ENCODE measurements at regions not wholly inside any gene's neighbourhood (a gene's known extent, or its start where the extent isn't known, plus 50 kb on each side); places are given as distances from the start of the nearest gene placed in this dataset.

DNA sequence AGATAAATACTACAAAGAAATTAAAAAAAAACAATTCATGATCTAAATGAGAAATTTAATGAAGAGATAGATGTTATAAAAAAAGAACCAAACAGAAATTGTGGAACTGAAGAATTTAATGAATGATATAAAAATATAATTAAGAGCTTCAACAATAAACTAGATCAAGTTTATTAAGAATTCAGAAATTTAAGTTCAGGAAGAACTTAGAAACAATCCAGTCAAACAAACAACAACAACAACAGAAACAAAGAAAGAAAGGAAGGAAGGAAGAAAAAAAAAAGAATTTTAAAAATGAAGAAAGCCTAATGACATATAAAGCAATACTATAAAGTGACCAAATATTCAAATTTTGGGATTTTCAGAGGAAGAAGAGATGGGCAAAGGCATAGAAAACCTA is 157.3 kb upstream of the FOXN2 start:
- Mint-ChIP-seq H3K27ac (no peak overlapping the region), H3K4me3 (no peak overlapping the region), H3K4me1 (ENCODE audit: low read depth) (no peaks in the 10 kb centered on the region), H3K9me3 (peaks cover 34% of the 10 kb centered on the region), H3K36me3 (ENCODE audit: low read depth) (no peaks in the 10 kb centered on the region), H3K27me3 (ENCODE audit: low read depth) (peaks cover 10% of the 10 kb centered on the region)

DNA sequence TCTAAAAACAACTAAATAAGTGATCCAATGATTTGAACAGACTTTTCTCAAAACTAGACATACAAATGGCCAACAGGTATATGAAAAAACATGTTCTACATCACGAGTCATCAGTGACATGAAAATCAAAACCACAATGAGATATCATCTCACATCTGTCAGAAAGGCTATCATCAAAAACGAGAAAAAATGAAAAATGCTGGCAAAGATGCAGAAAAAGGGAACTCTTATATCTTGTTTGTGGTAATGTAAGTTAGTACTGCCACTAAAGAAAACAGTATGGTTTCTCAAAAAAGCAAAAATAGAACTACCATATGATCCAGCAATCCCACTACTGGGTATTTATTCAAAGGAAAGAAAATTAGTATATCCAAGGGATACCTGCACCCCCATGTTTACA is 152.9 kb upstream of the FOXN2 start:
- no peak overlapping the region for H3K27ac Mint-ChIP-seq
- no peaks in the 10 kb centered on the region for H3K4me1 Mint-ChIP-seq (ENCODE audit: low read depth)
- H3K4me3 Mint-ChIP-seq: no peak overlapping the region
- H3K9me3 Mint-ChIP-seq: peaks cover 29% of the 10 kb centered on the region
- no peaks in the 10 kb centered on the region for H3K36me3 Mint-ChIP-seq (ENCODE audit: low read depth)
- peaks cover 10% of the 10 kb centered on the region for H3K27me3 Mint-ChIP-seq (ENCODE audit: low read depth)

DNA sequence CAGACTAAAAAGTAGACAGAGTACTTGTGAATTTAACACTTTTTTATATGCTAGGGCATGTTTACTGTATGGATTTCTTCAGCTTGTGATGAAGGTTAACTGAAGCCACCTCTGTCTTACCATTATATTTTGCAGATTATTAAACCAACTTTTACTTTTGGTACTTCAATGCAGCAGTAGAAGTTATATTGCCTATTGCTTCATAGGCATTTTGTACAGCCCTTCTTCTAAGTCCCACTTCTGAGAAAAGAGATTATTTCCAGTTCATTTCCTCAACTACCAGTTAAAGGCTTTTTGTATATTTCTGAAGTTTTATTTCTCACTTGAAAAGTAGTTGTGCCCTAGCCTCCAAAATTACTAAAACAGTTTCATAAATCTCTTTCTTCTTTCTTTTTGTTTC is 151.7 kb upstream of the FOXN2 start:
- H3K36me3 Mint-ChIP-seq (ENCODE audit: low read depth): no peaks in the 10 kb centered on the region
- no peak overlapping the region for H3K27ac Mint-ChIP-seq
- H3K4me1 Mint-ChIP-seq (ENCODE audit: low read depth): no peaks in the 10 kb centered on the region
- H3K4me3 Mint-ChIP-seq: no peak overlapping the region
- peaks cover 27% of the 10 kb centered on the region for H3K9me3 Mint-ChIP-seq
- H3K27me3 Mint-ChIP-seq (ENCODE audit: low read depth): peaks cover 10% of the 10 kb centered on the region

DNA sequence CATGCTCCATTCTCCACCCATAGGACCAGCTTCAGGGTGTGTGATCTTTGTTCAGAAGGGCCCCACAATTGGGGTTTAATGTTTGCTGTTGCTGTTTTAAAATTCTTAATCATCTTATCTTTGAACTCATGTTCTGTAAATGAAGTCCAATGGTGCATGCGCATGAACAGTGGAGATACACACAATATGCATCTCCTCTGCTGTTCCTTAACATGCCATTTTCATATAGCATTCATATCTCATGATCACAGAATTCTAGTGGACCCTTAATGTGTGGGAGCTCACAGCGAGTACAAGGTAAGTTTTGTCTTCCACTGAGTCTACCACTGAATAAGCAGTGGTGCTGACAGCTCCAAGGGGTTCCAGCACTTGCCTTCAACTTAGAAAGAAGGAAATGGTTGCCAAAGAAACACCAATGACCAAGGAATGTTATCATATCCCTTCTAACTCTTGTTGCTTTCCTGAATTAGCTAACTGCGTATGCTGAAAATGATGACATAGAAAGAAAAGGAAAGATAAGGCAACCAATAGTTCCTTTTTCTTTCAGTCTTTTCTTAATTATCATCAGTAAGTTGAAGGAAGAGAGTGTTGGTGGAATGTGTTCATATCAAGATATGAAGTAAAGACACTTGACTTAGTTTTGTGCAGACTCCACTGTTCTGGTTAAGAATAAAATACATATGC is 149.3 kb upstream of the FOXN2 start:
- peaks cover 3% of the 10 kb centered on the region for H3K27me3 Mint-ChIP-seq (ENCODE audit: low read depth)
- no peaks in the 10 kb centered on the region for H3K4me1 Mint-ChIP-seq (ENCODE audit: low read depth)
- H3K9me3 Mint-ChIP-seq: peaks cover 11% of the 10 kb centered on the region

DNA sequence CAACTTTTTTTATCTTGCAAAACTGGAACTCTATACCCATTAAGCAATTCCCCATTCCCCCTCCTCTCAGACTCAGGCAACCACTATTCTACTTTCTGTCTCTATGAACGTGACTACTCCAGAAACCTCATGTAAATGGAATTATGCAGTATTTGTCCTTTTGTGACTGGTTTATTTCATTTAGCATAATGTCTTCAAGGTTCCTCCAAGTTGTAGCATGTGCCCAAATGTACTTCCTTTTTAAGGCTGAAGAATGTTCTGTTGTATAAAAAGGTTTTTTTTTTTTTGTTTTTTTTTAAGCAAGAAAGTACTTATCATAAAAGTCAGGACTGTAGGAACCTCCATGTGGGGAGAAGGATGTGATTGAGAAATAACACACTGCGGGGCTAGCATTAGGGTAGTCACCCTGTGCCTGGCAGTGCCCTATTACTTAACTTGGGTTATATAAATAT is 145.3 kb upstream of the FOXN2 start:
- Mint-ChIP-seq H3K4me3 (no peak overlapping the region), H3K27me3 (ENCODE audit: low read depth) (peaks cover 2% of the 10 kb centered on the region), H3K4me1 (ENCODE audit: low read depth) (no peaks in the 10 kb centered on the region), H3K9me3 (peaks cover 8% of the 10 kb centered on the region), H3K27ac (no peak overlapping the region), H3K36me3 (ENCODE audit: low read depth) (no peaks in the 10 kb centered on the region)

More for the DNA sequence above, 149.3 kb upstream of the FOXN2 start:
- H3K27ac Mint-ChIP-seq: no peak overlapping the region
- no peak overlapping the region for H3K4me3 Mint-ChIP-seq
- H3K36me3 Mint-ChIP-seq (ENCODE audit: low read depth): no peaks in the 10 kb centered on the region

DNA sequence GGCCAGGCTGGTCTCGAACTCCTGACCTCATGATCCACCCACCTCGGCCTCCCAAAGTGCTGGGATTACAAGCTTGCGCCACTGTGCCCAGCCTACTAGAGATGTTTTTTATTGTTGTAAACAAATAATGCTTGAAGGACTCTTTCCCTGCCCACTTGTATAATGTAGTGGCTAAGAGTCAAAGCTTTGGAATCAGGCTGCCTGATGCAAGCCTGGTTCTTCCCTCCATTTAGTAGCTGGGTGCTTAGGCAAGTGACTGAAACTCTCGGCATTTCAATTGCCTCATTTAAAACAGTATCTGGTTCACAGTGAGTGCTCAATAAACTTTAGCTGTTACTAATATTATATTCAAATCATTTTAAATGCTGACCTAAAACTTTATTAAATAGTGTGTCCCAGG is 144.2 kb upstream of the FOXN2 start:
- no peaks in the 10 kb centered on the region for H3K36me3 Mint-ChIP-seq (ENCODE audit: low read depth)
- H3K4me1 Mint-ChIP-seq (ENCODE audit: low read depth): no peaks in the 10 kb centered on the region
- no peak overlapping the region for H3K4me3 Mint-ChIP-seq
- no peak overlapping the region for H3K27ac Mint-ChIP-seq
- H3K9me3 Mint-ChIP-seq: peaks cover 8% of the 10 kb centered on the region
- H3K27me3 Mint-ChIP-seq (ENCODE audit: low read depth): peaks cover 6% of the 10 kb centered on the region

DNA sequence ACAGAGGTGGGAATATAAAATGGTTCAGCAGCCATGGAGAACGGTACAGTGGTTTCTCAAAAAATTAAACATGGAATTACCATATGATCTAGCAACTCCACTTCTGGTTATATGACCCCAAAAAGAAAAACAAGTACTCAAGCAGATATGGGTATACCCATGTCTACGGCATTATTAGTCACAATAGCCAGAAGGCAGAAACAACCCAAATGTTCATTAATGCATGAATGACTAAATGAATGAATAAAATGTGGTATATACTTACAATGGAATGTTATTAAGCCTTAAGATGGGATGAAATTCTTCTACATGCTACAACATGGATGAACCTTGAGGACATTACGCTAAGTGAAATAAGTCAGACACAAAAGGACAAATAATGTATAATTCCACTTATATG is 141.3 kb upstream of the FOXN2 start:
- Mint-ChIP-seq H3K9me3 (no peaks in the 10 kb centered on the region), H3K4me3 (no peak overlapping the region), H3K27ac (no peak overlapping the region), H3K36me3 (ENCODE audit: low read depth) (no peaks in the 10 kb centered on the region), H3K27me3 (ENCODE audit: low read depth) (peaks cover 6% of the 10 kb centered on the region), H3K4me1 (ENCODE audit: low read depth) (no peaks in the 10 kb centered on the region)

DNA sequence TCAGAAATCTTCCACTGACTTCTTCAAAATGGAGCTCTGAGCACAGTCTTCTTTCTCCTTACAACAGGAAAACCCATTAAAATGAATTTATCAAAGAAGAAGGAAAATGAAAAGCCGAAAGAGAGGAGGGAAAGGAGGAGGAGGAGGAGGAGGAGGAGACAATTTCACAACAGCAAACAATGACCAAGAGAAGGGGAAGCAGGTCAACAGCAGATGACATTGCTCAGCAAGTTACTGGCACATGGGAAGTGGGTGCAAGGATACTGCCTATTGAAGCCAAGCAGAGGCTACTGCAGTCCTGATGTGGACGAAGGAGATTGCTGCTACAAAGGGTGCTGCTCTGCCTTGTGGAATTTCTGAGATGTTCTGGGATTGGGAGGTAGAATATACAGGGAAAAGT is 140.0 kb upstream of the FOXN2 start:
- Mint-ChIP-seq H3K4me1 (ENCODE audit: low read depth) (no peaks in the 10 kb centered on the region), H3K36me3 (ENCODE audit: low read depth) (no peaks in the 10 kb centered on the region), H3K9me3 (no peaks in the 10 kb centered on the region), H3K4me3 (no peak overlapping the region), H3K27me3 (ENCODE audit: low read depth) (peaks cover 6% of the 10 kb centered on the region), H3K27ac (no peak overlapping the region)

DNA sequence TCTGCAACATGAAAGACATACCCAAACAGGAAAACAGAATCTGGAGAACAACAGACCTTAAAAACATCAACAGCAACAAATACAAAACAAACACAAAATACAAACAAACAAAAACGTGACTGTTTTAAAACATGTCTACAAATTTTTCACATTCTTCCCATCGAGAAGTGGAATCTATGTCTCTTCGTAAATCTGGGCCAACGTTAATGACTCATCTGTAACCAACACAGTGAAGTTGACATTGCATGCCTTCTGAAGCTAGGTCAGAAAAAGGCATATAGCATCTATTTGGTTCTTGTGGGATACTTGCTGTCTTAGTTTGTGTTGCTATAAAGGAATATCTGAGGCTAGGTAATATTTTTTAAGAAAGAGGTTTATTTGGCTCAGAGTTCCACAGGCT is 139.2 kb upstream of the FOXN2 start:
- Mint-ChIP-seq H3K4me3 (no peak overlapping the region), H3K27me3 (ENCODE audit: low read depth) (peaks cover 6% of the 10 kb centered on the region), H3K36me3 (ENCODE audit: low read depth) (no peaks in the 10 kb centered on the region), H3K27ac (no peak overlapping the region), H3K4me1 (ENCODE audit: low read depth) (no peaks in the 10 kb centered on the region), H3K9me3 (no peaks in the 10 kb centered on the region)

DNA sequence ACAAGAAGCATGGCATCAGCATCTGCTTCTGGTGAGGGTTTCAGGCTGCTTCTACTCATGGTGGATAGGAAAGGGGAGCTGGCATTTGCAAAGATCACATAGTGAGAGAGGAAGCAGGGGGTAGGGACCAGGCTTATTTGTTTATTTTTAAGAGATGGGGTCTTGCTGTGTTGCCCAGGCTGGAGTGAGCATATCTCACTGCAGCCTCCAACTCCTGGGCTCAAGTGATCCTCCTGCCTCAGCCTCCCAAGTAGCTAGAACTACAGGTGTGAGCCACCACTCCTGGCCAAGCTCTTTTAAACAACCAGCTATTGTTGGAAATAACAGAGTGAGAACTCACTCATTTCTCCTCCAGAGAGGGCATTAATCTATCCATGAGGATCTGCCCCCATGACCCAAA is 138.8 kb upstream of the FOXN2 start:
- Mint-ChIP-seq H3K36me3 (ENCODE audit: low read depth) (no peaks in the 10 kb centered on the region), H3K27me3 (ENCODE audit: low read depth) (peaks cover 6% of the 10 kb centered on the region), H3K4me3 (no peak overlapping the region), H3K4me1 (ENCODE audit: low read depth) (no peaks in the 10 kb centered on the region), H3K9me3 (no peaks in the 10 kb centered on the region), H3K27ac (no peak overlapping the region)

DNA sequence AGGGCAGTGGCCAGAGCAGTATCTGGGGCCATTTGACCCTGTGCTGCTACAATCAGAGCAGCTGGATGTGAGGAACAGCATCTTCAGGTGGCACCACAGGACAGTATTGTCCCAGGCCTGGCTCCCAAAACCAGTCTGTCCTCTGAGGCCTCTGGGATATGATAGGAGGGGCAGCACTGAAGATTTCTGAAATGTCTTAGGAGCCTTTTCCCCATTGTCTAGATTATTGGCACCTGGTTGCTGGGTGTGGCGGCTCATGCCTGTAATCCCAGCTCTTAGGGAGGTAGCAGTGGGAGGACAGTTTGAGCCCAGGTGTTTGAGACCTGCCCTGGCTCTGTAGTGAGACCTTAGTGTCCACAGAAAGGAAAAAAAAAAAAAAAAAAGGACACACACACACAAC is 137.6 kb upstream of the FOXN2 start:
- H3K4me1 Mint-ChIP-seq (ENCODE audit: low read depth): no peaks in the 10 kb centered on the region
- peaks cover 6% of the 10 kb centered on the region for H3K27me3 Mint-ChIP-seq (ENCODE audit: low read depth)
- no peaks in the 10 kb centered on the region for H3K36me3 Mint-ChIP-seq (ENCODE audit: low read depth)
- no peak overlapping the region for H3K27ac Mint-ChIP-seq
- H3K9me3 Mint-ChIP-seq: no peaks in the 10 kb centered on the region
- H3K4me3 Mint-ChIP-seq: no peak overlapping the region

DNA sequence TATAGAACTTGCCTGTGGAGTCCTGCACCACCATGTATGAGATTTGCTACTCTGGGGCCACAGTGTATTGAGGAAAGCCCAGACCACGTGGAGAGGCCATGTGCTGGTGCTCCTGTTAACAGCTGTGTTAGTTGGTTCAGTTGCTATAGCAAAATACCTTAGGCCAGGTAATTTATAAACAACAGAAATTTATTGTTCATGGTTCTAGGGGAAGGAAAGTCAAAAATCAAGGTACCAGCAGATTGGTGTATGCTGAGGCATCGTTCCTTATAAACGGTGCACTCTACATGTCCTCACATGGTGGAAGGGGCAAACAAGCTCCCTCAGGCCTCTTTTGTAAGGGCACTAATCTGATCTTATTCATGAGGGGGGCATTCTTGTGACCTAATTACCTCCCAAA is 135.9 kb upstream of the FOXN2 start:
- Mint-ChIP-seq H3K27ac (no peak overlapping the region), H3K4me3 (no peak overlapping the region), H3K36me3 (ENCODE audit: low read depth) (no peaks in the 10 kb centered on the region), H3K27me3 (ENCODE audit: low read depth) (peaks cover 6% of the 10 kb centered on the region), H3K4me1 (ENCODE audit: low read depth) (no peaks in the 10 kb centered on the region), H3K9me3 (no peaks in the 10 kb centered on the region)

DNA sequence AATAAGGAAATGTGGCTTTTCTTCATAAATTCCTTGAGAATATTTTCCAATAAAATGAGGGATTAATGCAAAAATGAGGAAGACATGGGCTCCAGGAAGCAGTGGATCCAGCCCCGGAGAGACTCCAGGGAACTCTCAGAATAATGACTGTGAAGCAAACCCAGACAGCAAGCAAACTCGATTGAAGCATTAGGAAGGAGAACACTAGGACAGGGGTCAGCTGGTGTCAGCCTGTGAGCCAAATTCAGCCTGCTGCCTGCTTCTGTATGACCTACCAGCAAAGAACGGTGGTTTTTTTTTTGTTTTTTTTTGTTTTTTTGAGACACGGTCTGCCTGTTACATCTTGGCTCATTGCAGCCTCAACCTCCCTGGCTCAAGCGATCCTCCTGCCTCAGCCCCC is 133.9 kb upstream of the FOXN2 start:
- Mint-ChIP-seq H3K27ac (no peak overlapping the region), H3K27me3 (ENCODE audit: low read depth) (no peaks in the 10 kb centered on the region), H3K4me3 (no peak overlapping the region), H3K9me3 (no peaks in the 10 kb centered on the region), H3K4me1 (ENCODE audit: low read depth) (no peaks in the 10 kb centered on the region), H3K36me3 (ENCODE audit: low read depth) (no peaks in the 10 kb centered on the region)

DNA sequence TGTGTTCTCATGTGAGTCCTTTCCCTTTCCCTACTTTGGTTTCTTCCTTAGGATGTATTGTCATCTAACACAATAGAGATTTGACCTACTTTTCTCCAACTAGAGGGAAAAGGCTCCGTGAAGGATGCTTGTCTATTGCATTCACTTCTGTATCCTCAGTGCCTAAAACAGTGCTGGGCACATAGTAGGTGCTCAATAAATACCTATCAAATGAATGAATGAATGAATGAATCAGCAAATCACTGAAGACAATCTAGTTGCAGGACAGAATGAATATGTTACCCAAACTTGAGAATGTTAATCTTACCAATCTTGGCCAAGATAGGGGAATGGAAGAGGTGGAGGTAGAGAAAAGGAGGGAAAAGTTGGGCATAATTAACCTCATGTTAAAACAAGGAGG is 131.2 kb upstream of the FOXN2 start:
- Mint-ChIP-seq H3K36me3 (ENCODE audit: low read depth) (no peaks in the 10 kb centered on the region), H3K27me3 (ENCODE audit: low read depth) (no peaks in the 10 kb centered on the region), H3K9me3 (no peaks in the 10 kb centered on the region), H3K4me1 (ENCODE audit: low read depth) (no peaks in the 10 kb centered on the region), H3K27ac (no peak overlapping the region), H3K4me3 (no peak overlapping the region)

DNA sequence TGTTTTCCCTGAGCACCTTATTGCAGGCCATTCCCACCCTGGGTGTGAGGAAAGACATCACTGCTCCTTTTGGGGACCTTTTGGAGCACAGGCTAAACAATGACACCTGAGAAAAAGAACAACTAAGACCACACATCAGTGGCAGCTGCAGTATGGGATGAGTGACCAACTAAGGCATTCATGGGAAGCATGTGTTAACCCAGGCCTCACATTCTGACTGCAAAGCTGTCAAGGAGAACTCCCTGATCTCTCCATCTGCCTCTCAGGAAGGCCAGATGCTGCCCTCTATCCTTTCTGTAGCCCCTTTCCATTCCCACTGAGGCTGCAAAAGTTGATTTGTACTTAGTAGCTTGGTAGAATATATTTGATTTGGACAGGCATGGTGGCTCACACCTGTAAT is 130.5 kb upstream of the FOXN2 start:
- Mint-ChIP-seq H3K27me3 (ENCODE audit: low read depth) (no peaks in the 10 kb centered on the region), H3K9me3 (no peaks in the 10 kb centered on the region), H3K36me3 (ENCODE audit: low read depth) (no peaks in the 10 kb centered on the region), H3K4me1 (ENCODE audit: low read depth) (no peaks in the 10 kb centered on the region), H3K27ac (no peak overlapping the region), H3K4me3 (no peak overlapping the region)

DNA sequence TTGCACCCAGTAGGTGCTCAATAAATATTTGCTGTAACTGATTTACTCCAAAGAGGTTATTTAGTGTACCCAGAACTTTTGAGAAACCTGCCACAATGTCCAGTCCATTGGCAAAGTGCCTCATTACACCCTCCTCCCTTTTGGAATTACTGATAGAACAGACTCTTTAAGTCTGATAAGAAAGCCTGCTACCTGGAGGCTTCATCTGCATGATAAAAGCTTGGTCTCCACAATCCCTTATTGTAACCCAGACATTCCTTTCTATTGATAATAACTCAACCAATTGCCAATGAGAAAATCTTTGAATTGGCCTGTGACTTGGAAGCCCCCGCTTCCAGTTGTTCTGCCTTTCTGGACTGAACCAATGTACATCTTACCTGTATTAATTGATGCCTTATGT is 127.0 kb upstream of the FOXN2 start:
- H3K4me3 Mint-ChIP-seq: no peak overlapping the region
- H3K27me3 Mint-ChIP-seq (ENCODE audit: low read depth): no peaks in the 10 kb centered on the region
- H3K36me3 Mint-ChIP-seq (ENCODE audit: low read depth): no peaks in the 10 kb centered on the region
- no peaks in the 10 kb centered on the region for H3K4me1 Mint-ChIP-seq (ENCODE audit: low read depth)
- H3K27ac Mint-ChIP-seq: no peak overlapping the region
- H3K9me3 Mint-ChIP-seq: no peaks in the 10 kb centered on the region

All from T-helper 1 cell treated with Interleukin-12 subunit alpha and Interleukin-12 subunit beta and Interleukin-4 antibody, amounts not matched to agents 30 μg/mL and 1 μg/mL, for 36 hours (primary cell).